Mesenchymal stem cell (in vitro differentiated cells and primary cell): ENCODE measurements at regions not wholly inside any gene's neighbourhood (a gene's known extent, or its start where the extent isn't known, plus 50 kb on each side); places are given as distances from the start of the nearest gene placed in this dataset.

Experiments used
- DNase-seq: peaks from one replicate; pipeline ENCODE4 v3.0.0-alpha.2; 2013
- H2AFZ ChIP-seq: one replicate; pipeline ENCODE4 v1.6.1; 2013; ENCODE audit warnings: low read depth, mild to moderate bottlenecking, control low read depth, inconsistent platforms, low read length, moderate library complexity
- H2AK5ac ChIP-seq: 2 replicates; pipeline ENCODE4 v1.6.1; 2013; ENCODE audit warnings: low read length, moderate library complexity, mild to moderate bottlenecking, inconsistent platforms; ENCODE audit not compliant: severe bottlenecking
- H2BK120ac ChIP-seq: one replicate; pipeline ENCODE4 v1.6.1; 2013; ENCODE audit warnings: low read depth, mild to moderate bottlenecking, inconsistent platforms, low read length, moderate library complexity
- H2BK12ac ChIP-seq, 2 experiments: one replicate each; pipeline ENCODE4 v1.6.1; 2013; ENCODE audit warnings: inconsistent platforms in 2 of 2, low read length in 2 of 2, mild to moderate bottlenecking in 2 of 2, moderate library complexity in 2 of 2, control low read depth in 1 of 2
- H2BK15ac ChIP-seq: one replicate; pipeline ENCODE4 v1.6.1; 2013; ENCODE audit warnings: mild to moderate bottlenecking, low read depth, inconsistent platforms; ENCODE audit not compliant: poor library complexity, severe bottlenecking
- H2BK5ac ChIP-seq: 2 replicates; pipeline ENCODE4 v1.6.1; 2013; ENCODE audit warnings: low read depth, mild to moderate bottlenecking, low read length, control low read depth, inconsistent platforms; ENCODE audit not compliant: poor library complexity, severe bottlenecking
- H3K14ac ChIP-seq, 2 experiments: one replicate each; pipeline ENCODE4 v1.6.1; 2013; ENCODE audit warnings: inconsistent platforms in 2 of 2, low read length in 2 of 2, control low read depth in 1 of 2, mild to moderate bottlenecking in 1 of 2, moderate library complexity in 1 of 2
- H3K18ac ChIP-seq, 2 experiments: one replicate each; pipeline ENCODE4 v1.6.1; 2013; ENCODE audit warnings: inconsistent platforms in 2 of 2, low read length in 2 of 2, control low read depth in 1 of 2, low read depth in 1 of 2, mild to moderate bottlenecking in 1 of 2
- H3K23ac ChIP-seq, 2 experiments: one replicate each; pipeline ENCODE4 v1.6.1; 2013; ENCODE audit warnings: inconsistent platforms in 2 of 2, low read length in 2 of 2, mild to moderate bottlenecking in 2 of 2, moderate library complexity in 2 of 2, control low read depth in 1 of 2
- H3K27ac ChIP-seq: 2 replicates; pipeline ENCODE4 v1.5.1; 2013; ENCODE audit warnings: mild to moderate bottlenecking, moderate library complexity, low read length, control low read depth, inconsistent platforms; ENCODE audit not compliant: poor library complexity, severe bottlenecking
- H3K27me3 ChIP-seq, 2 experiments: 2 replicates each; pipeline versions ENCODE4 v1.6.1 to v1.7.0; 2013; ENCODE audit warnings: low read length in 2 of 2, mild to moderate bottlenecking in 2 of 2, moderate library complexity in 2 of 2, control low read depth in 1 of 2, inconsistent platforms in 1 of 2; ENCODE audit not compliant: control insufficient read depth in 1 of 2, insufficient read depth in 1 of 2
- H3K36me3 ChIP-seq, 2 experiments: 2 replicates each; pipeline versions ENCODE4 v1.6.1 to v1.7.0; 2013; ENCODE audit warnings: low read length in 2 of 2, control low read depth in 1 of 2, inconsistent platforms in 1 of 2, low read depth in 1 of 2, mild to moderate bottlenecking in 1 of 2; ENCODE audit not compliant: insufficient read depth in 2 of 2, control insufficient read depth in 1 of 2
- H3K4ac ChIP-seq, 2 experiments: one replicate each; pipeline ENCODE4 v1.6.1; 2013; ENCODE audit warnings: inconsistent platforms in 2 of 2, low read length in 2 of 2, mild to moderate bottlenecking in 2 of 2, moderate library complexity in 2 of 2, control low read depth in 1 of 2, low read depth in 1 of 2
- H3K4me1 ChIP-seq: 2 replicates; pipeline ENCODE4 v1.6.1; 2013; ENCODE audit warnings: low read depth, low read length, control low read depth; ENCODE audit not compliant: control insufficient read depth, insufficient read depth
- H3K4me2 ChIP-seq: 2 replicates; pipeline ENCODE4 v1.6.1; 2013; ENCODE audit warnings: low read length, mild to moderate bottlenecking, inconsistent platforms; ENCODE audit not compliant: poor library complexity, severe bottlenecking
- H3K4me3 ChIP-seq, 2 experiments: 2 replicates each; pipeline versions ENCODE4 v1.5.1 to v1.7.0; 2013; ENCODE audit warnings: low read length in 2 of 2, mild to moderate bottlenecking in 2 of 2, control low read depth in 1 of 2, low read depth in 1 of 2; ENCODE audit not compliant: insufficient read depth in 1 of 2
- H3K79me1 ChIP-seq: replicated peaks from 2 replicates; pipeline ENCODE4 v1.6.1; 2013; ENCODE audit warnings: mild to moderate bottlenecking, control low read depth, low read length, inconsistent platforms; ENCODE audit not compliant: poor library complexity, severe bottlenecking
- H3K9ac ChIP-seq: 2 replicates; pipeline ENCODE4 v1.7.0; 2013; ENCODE audit warnings: mild to moderate bottlenecking, low read length, moderate library complexity
- H3K9me3 ChIP-seq: 2 replicates; pipeline ENCODE4 v1.7.0; 2013; ENCODE audit warnings: mild to moderate bottlenecking, low read length; ENCODE audit not compliant: control insufficient read depth
- H4K8ac ChIP-seq: one replicate; pipeline ENCODE4 v1.6.1; 2013; ENCODE audit warnings: inconsistent platforms, mild to moderate bottlenecking, low read length, moderate library complexity
- H4K91ac ChIP-seq: one replicate; pipeline ENCODE4 v1.6.1; 2013; ENCODE audit warnings: mild to moderate bottlenecking, low read length, inconsistent platforms
- WGBS: methylation state at CpG from one replicate; pipeline ENCODE4 v1.1.7; 2013; ENCODE audit warnings: mixed read lengths; 5-methylcytosine and 5-hydroxymethylcytosine counted together

DNA sequence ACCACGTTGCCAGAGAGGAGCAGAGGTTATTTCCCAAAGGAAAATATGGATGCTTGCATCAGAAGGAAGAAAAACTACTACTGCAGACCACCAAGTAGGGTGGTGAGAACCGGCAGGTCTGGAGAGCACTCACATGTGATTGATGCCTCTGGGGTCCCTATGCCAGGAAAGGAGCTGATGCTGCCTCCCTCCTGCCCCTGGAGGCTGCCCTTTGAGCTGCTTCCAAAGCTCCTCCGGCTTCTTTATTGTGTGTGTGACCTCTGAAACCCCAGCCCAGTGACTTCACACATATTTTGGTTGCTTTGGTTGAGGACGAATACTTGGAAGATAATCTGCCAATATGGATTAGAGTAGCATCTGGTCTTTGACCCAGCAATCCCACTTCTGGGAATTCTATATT is 133.4 kb downstream of the AACS start:
- Histone ChIP-seq H3K4me1 (no peaks in the 10 kb centered on the region), H2BK5ac (no peak overlapping the region), H3K4me3 (no peak overlapping the region), H2AK5ac (no peak overlapping the region), H2BK120ac (no peak overlapping the region), H3K36me3 (no peaks in the 10 kb centered on the region), H3K18ac (no peak overlapping the region), H2BK15ac (no peak overlapping the region), H2AFZ (no peak overlapping the region), H3K27me3 (peaks cover 11 to 24% of the 10 kb centered on the region in 2 experiments), H3K14ac (no peak overlapping the region), H4K8ac (no peak overlapping the region), H4K91ac (no peak overlapping the region), H3K23ac (no peak overlapping the region), H3K9me3 (peaks cover 18% of the 10 kb centered on the region), H3K4me2 (no peak overlapping the region), H3K79me1 (no peaks in the 10 kb centered on the region), H2BK12ac (no peak overlapping the region), H3K27ac (no peak overlapping the region), H3K9ac (no peak overlapping the region), H3K4ac (no peak overlapping the region)
- no peak for DNase-seq
- 28% methylated on average over 3 of the region's 4 CpGs for WGBS

DNA sequence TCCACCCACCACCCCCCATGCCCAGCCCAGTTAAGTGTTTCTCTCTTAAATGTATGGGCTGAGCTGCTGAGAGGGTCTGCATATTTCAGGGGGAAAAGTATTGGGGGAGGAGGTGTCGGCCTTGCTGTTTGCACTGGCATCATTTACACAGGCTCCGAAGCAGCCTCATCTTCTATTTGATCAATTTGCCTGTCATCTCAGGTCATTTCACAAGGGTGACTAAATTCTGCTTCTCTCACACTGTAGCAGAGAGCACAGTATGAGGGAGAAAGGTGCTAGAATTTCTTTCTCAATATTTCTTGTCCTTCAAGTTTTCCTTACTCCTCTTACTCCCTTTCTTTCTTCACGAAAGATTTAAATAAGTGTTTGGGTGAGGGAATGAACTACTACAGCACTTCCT is 135.9 kb downstream of the AACS start:
- no peak for DNase-seq
- no peak overlapping the region for H2AFZ ChIP-seq
- WGBS, result 100% methylated on average over 1 of the region's 3 CpGs

DNA sequence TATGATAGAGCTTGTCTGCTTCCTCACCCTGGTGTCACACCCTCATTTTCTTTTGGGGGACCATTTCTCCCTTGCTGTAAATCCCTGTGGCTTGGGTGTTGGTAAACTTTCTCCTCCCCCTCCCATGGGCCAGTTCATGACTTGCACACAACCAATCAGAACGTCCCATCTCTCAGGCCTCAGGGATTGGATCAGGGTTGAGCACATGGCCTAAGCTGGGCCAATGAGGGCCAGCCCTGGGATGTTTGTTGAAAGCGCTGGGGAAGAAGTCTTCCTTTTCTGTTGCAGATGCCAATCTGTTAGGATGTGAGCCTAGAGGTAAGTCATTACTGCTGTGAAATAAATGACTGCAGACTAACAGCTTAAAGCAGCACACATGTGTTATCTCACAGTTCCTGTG is 136.7 kb downstream of the AACS start:
- H3K4me1 ChIP-seq, result no peaks in the 10 kb centered on the region
- H2BK120ac ChIP-seq, result no peak overlapping the region
- H3K36me3 ChIP-seq, result no peaks in the 10 kb centered on the region
- WGBS, result 75% methylated on average over 2 of the region's 2 CpGs
- H3K27me3 ChIP-seq, result peaks cover 12 to 20% of the 10 kb centered on the region in 2 experiments
- no peak overlapping the region for H2BK12ac ChIP-seq
- H3K18ac ChIP-seq, result no peak overlapping the region
- H4K91ac ChIP-seq, result no peak overlapping the region
- H3K79me1 ChIP-seq, result no peaks in the 10 kb centered on the region
- no peak overlapping the region for H2AFZ ChIP-seq
- no peak overlapping the region for H4K8ac ChIP-seq
- peaks cover 18% of the 10 kb centered on the region for H3K9me3 ChIP-seq
- no peak overlapping the region for H3K4me2 ChIP-seq
- no peak overlapping the region for H2BK5ac ChIP-seq
- no peak overlapping the region for H2BK15ac ChIP-seq
- no peak overlapping the region for H3K27ac ChIP-seq
- H3K9ac ChIP-seq, result no peak overlapping the region
- H2AK5ac ChIP-seq, result no peak overlapping the region
- no peak for DNase-seq
- H3K23ac ChIP-seq, result no peak overlapping the region
- no peak overlapping the region for H3K4me3 ChIP-seq
- H3K4ac ChIP-seq, result no peak overlapping the region
- no peak overlapping the region for H3K14ac ChIP-seq

More for the DNA sequence above, 135.9 kb downstream of the AACS start:
- Histone ChIP-seq H3K79me1 (no peaks in the 10 kb centered on the region), H4K91ac (no peak overlapping the region), H3K18ac (no peak overlapping the region), H3K4me2 (no peak overlapping the region), H2BK12ac (no peak overlapping the region), H3K36me3 (no peaks in the 10 kb centered on the region), H2BK15ac (no peak overlapping the region), H3K4ac (no peak overlapping the region), H2BK120ac (no peak overlapping the region), H2BK5ac (no peak overlapping the region), H3K23ac (no peak overlapping the region), H3K4me1 (no peaks in the 10 kb centered on the region), H4K8ac (no peak overlapping the region), H3K27me3 (peaks cover 12 to 17% of the 10 kb centered on the region in 2 experiments), H3K14ac (no peak overlapping the region), H3K9ac (no peak overlapping the region), H3K27ac (no peak overlapping the region), H3K4me3 (no peak overlapping the region), H2AK5ac (no peak overlapping the region), H3K9me3 (peaks cover 18% of the 10 kb centered on the region)

DNA sequence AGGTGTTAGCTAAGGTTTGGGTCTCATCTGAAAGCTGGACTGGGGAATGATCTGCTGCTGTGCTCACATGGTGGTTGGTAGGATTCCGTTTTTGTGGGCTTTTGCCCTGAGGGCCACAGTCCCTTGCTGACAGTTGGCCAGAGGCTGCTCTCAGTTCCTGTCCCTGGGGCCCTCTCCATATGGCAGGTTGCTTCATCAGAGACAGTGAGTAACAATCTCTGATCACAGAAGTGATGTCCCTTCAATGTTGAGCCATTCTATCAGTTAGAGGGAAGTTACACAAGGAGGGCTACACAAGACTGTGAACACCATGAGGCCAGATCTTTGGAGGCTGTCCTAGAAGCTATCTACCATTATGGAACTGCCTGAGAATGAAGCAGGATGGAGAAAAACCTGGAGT is 137.2 kb downstream of the AACS start:
- no peak overlapping the region for H3K4ac ChIP-seq
- H3K79me1 ChIP-seq, result no peaks in the 10 kb centered on the region
- no peak overlapping the region for H2BK5ac ChIP-seq
- H2AFZ ChIP-seq, result no peak overlapping the region
- no peak overlapping the region for H4K91ac ChIP-seq
- no peak overlapping the region for H3K9ac ChIP-seq
- peaks cover 12 to 25% of the 10 kb centered on the region in 2 experiments for H3K27me3 ChIP-seq
- no peak overlapping the region for H3K23ac ChIP-seq
- WGBS, result 82% methylated on average over 1 of the region's 1 CpG
- H3K4me3 ChIP-seq, result no peak overlapping the region
- H2BK15ac ChIP-seq, result no peak overlapping the region
- H2BK12ac ChIP-seq, result no peak overlapping the region
- no peaks in the 10 kb centered on the region for H3K36me3 ChIP-seq
- no peak overlapping the region for H3K4me2 ChIP-seq
- H3K14ac ChIP-seq, result no peak overlapping the region
- no peak overlapping the region for H4K8ac ChIP-seq
- no peak overlapping the region for H2BK120ac ChIP-seq
- no peak overlapping the region for H2AK5ac ChIP-seq
- H3K4me1 ChIP-seq, result no peaks in the 10 kb centered on the region
- H3K27ac ChIP-seq, result no peak overlapping the region
- peaks cover 18% of the 10 kb centered on the region for H3K9me3 ChIP-seq
- DNase-seq, result no peak
- H3K18ac ChIP-seq, result no peak overlapping the region
